Calu3 (cell line): ENCODE measurements at regions not wholly inside any gene's neighbourhood (a gene's known extent, or its start where the extent isn't known, plus 50 kb on each side); places are given as distances from the start of the nearest gene placed in this dataset.

Experiments
- BruUV-seq: library from RNA; stranded (reverse); fragments of 400-500 nt; replicated peaks from 2 replicates; lab custom pipeline; 2021; lab: Mats Ljungman, UMichigan
- CTCF ChIA-PET: fragments of 300-600 bp; sonication (Branson Sonifier 250); formaldehyde crosslinking; loops from one replicate; lab custom pipeline; 2022; ENCODE audit warnings: antibody characterized with exemption; lab: Charles Lee
- DNase-seq: peaks from one replicate; pipeline ENCODE4 v3.0.0; 2022
- H3K27ac Mint-ChIP-seq: one replicate; pipeline ENCODE4 v1.8.0; 2022; ENCODE audit warnings: mixed read lengths; ENCODE audit not compliant: unreplicated experiment
- H3K27me3 Mint-ChIP-seq: one replicate; pipeline ENCODE4 v1.8.0; 2022; ENCODE audit warnings: mixed read lengths; ENCODE audit not compliant: unreplicated experiment
- H3K36me3 Mint-ChIP-seq: one replicate; pipeline ENCODE4 v1.8.0; 2022; ENCODE audit warnings: mild to moderate bottlenecking, moderate library complexity, mixed read lengths; ENCODE audit not compliant: insufficient read depth, unreplicated experiment
- H3K4me1 Mint-ChIP-seq: one replicate; pipeline ENCODE4 v1.8.0; 2022; ENCODE audit warnings: mild to moderate bottlenecking, low read depth, mixed read lengths; ENCODE audit not compliant: unreplicated experiment
- H3K4me3 Mint-ChIP-seq: one replicate; pipeline ENCODE4 v1.8.0; 2022; ENCODE audit warnings: mild to moderate bottlenecking, low read depth, moderate library complexity, mixed read lengths; ENCODE audit not compliant: unreplicated experiment
- H3K9me3 Mint-ChIP-seq: one replicate; pipeline ENCODE4 v1.8.0; 2022; ENCODE audit warnings: low read depth, mixed read lengths; ENCODE audit not compliant: unreplicated experiment
- intact Hi-C: fragments of 100-400 bp; cut with micrococcal nuclease; formaldehyde crosslinking; loops from one replicate; pipeline ENCODE4 v1.10.0; 2022; ENCODE audit not compliant: unreplicated experiment
- TF ChIP-seq, protein P1 (sequence below): fragments of 200-600 bp; IDR thresholded peaks from one replicate; pipeline ENCODE4 v1.8.0; 2022; ENCODE audit warnings: antibody characterized with exemption; ENCODE audit not compliant: unreplicated experiment

DNA sequence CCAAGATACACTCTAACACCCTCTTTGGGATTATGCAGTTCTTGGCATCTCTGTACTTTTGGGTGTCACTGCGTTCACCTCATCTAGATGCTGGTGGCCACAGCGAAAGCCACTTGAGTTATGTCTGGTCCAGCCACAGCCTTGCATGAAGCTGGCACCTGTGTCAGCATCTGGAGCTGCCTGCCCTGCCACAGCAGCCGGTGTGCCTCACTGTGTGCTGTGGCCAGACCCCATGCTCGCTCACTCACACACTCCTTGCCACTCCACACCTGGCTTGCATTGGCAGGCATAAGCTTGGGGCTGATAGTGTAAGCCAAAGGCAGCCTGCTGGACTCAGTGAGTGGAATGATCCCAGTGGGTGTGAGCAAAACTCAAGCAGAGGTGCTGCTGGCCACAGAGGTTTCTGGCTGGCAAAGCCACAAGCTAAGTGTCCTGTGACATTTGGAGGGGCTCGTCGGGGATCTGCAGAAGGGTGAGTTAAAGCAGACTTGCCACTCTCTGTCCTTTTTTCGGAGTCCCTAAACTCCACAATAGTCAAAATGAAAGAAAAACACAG, 442.7 kb upstream of the CDH8 start:
- no TSS peak for BruUV-seq
- no peak for DNase-seq
- Mint-ChIP-seq H3K4me3 (no peak overlapping the region), H3K4me1 (no peaks in the 10 kb centered on the region), H3K9me3 (peaks cover 4% of the 10 kb centered on the region), H3K27me3 (no peaks in the 10 kb centered on the region), H3K36me3 (no peaks in the 10 kb centered on the region), H3K27ac (no peak overlapping the region)
- CTCF ChIA-PET = no interaction called here
- TF ChIP-seq, protein P1, sequence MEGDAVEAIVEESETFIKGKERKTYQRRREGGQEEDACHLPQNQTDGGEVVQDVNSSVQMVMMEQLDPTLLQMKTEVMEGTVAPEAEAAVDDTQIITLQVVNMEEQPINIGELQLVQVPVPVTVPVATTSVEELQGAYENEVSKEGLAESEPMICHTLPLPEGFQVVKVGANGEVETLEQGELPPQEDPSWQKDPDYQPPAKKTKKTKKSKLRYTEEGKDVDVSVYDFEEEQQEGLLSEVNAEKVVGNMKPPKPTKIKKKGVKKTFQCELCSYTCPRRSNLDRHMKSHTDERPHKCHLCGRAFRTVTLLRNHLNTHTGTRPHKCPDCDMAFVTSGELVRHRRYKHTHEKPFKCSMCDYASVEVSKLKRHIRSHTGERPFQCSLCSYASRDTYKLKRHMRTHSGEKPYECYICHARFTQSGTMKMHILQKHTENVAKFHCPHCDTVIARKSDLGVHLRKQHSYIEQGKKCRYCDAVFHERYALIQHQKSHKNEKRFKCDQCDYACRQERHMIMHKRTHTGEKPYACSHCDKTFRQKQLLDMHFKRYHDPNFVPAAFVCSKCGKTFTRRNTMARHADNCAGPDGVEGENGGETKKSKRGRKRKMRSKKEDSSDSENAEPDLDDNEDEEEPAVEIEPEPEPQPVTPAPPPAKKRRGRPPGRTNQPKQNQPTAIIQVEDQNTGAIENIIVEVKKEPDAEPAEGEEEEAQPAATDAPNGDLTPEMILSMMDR = no peak
- intact Hi-C loops = no loop called here

DNA sequence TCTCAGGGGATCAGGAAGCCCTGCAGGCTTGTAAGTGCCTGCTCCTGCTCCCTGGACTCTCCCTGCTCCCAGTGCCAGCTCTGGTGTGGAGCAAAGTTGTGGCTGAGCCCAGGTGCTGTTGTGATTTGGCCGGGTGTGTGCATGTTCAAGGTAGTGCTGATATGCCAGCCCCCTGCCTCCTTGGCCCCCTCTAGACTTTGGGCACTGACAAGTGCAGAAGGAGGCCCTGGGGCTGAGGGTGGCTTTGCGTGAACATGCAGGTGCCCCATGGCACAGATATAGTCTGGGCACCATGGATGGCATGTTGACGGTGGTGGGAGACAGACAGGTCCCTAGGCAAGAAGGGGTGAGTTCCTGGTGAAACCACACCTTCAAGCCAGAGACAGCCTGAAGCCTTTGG, 441.6 kb upstream of the CDH8 start:
- H3K36me3 Mint-ChIP-seq = no peaks in the 10 kb centered on the region
- H3K4me1 Mint-ChIP-seq = no peaks in the 10 kb centered on the region
- H3K9me3 Mint-ChIP-seq = peaks cover 9% of the 10 kb centered on the region
- H3K27ac Mint-ChIP-seq = no peak overlapping the region
- H3K4me3 Mint-ChIP-seq = no peak overlapping the region
- BruUV-seq = no TSS peak
- CTCF ChIA-PET = no interaction called here
- no peaks in the 10 kb centered on the region for H3K27me3 Mint-ChIP-seq
- intact Hi-C loops = no loop called here
- DNase-seq = no peak
- TF ChIP-seq, protein P1 = no peak

DNA sequence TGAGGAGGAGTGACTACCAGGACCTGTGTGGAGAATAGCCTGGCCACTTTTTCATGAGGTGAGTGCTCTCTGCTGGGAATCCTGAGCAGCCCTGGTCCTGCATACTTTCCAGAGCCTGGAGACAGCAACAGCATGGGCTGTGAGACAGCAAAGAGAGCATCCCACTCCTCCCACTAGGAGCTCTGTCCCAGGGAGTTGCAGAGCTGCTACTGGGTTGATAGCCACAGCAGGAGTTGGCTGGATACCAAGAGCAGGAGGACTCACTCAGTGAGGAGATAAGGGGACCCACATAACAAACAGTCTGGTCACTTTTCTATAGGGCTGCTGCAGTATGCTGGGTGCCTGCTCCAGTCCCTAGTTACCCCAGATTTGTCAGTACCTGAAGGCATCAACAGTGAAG, 439.3 kb upstream of the CDH8 start:
- Mint-ChIP-seq H3K9me3 (peaks cover 6% of the 10 kb centered on the region), H3K36me3 (no peaks in the 10 kb centered on the region), H3K27me3 (no peaks in the 10 kb centered on the region), H3K4me1 (no peaks in the 10 kb centered on the region), H3K27ac (no peak overlapping the region), H3K4me3 (no peak overlapping the region)
- no TSS peak for BruUV-seq
- no peak for DNase-seq
- CTCF ChIA-PET = no interaction called here
- intact Hi-C loops = no loop called here
- TF ChIP-seq, protein P1 = no peak

DNA sequence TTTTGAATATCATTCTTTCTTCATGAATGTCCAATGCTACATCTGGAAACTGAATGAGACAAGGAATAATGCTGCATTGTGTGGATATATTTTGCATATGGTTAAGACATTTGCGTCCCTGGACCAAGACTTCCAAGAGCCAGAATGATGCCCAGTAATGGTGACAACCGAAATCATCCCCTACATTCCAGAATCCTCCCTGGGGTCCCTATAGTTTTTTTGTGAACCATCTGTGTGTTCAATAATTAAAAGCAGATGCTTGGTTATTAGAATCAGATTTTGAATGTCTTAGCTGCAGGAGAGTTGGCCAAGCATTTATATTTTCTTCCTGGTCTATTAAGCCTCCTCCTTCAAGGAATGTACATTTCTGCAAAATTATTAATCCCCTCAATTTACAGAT, 426.7 kb upstream of the CDH8 start:
- peaks cover 9% of the 10 kb centered on the region for H3K9me3 Mint-ChIP-seq
- no peak overlapping the region for H3K27ac Mint-ChIP-seq
- no peak overlapping the region for H3K4me3 Mint-ChIP-seq
- DNase-seq = no peak
- H3K4me1 Mint-ChIP-seq = no peaks in the 10 kb centered on the region
- no peaks in the 10 kb centered on the region for H3K27me3 Mint-ChIP-seq
- BruUV-seq = no TSS peak
- CTCF ChIA-PET = no interaction called here
- TF ChIP-seq, protein P1 = no peak
- intact Hi-C loops = no loop called here
- H3K36me3 Mint-ChIP-seq = no peaks in the 10 kb centered on the region
